PC-9 (cell line): ENCODE measurements at regions not wholly inside any gene's neighbourhood (a gene's known extent, or its start where the extent isn't known, plus 50 kb on each side); places are given as distances from the start of the nearest gene placed in this dataset.

Experiments
- BruUV-seq: library from RNA; stranded (reverse); fragments of 400-500 nt; replicated peaks from 2 replicates; lab custom pipeline; 2021; lab: Mats Ljungman, UMichigan
- CTCF ChIA-PET: fragments of 300-600 bp; sonication (Branson Sonifier 250); formaldehyde crosslinking; loops from one replicate; lab custom pipeline; 2022; ENCODE audit warnings: antibody characterized with exemption; lab: Charles Lee
- POLR2A ChIA-PET: fragments of 300-600 bp; sonication (Branson Sonifier 250); formaldehyde crosslinking; loops from one replicate; lab custom pipeline; 2022; ENCODE audit warnings: antibody characterized with exemption; ENCODE audit not compliant: unreplicated experiment; lab: Charles Lee
- DNase-seq, 2 experiments: peaks; one replicate each; pipeline versions ENCODE4 v3.0.0 to v3.0.0-alpha.2; 2015 to 2022; ENCODE audit warnings: mixed read lengths in 1 of 2
- H2AFZ ChIP-seq: fragments of 200-600 bp; sonication (generic); 2 replicates; pipeline ENCODE4 v1.8.1; 2017; ENCODE audit warnings: antibody characterized with exemption
- H3F3A ChIP-seq: fragments of 200-600 bp; sonication (generic); 2 replicates; pipeline ENCODE4 v1.8.1; 2017; ENCODE audit warnings: antibody characterized with exemption, mild to moderate bottlenecking, low read depth; ENCODE audit not compliant: insufficient read depth
- H3K27ac ChIP-seq: fragments of 200-600 bp; sonication (generic); 2 replicates; pipeline ENCODE4 v1.6.1; 2016; ENCODE audit warnings: mixed run types
- H3K27me3 ChIP-seq: fragments of 200-600 bp; sonication (generic); 2 replicates; pipeline ENCODE4 v1.6.1; 2016; ENCODE audit warnings: low read depth, mixed run types; ENCODE audit not compliant: insufficient read depth
- H3K36me3 ChIP-seq: fragments of 200-600 bp; sonication (generic); 2 replicates; pipeline ENCODE4 v1.6.1; 2016; ENCODE audit warnings: low read depth, mixed run types
- H3K4me1 ChIP-seq: fragments of 200-600 bp; sonication (generic); replicated peaks from 2 replicates; pipeline ENCODE4 v1.6.1; 2016; ENCODE audit warnings: mixed run types; ENCODE audit not compliant: insufficient read depth
- H3K4me2 ChIP-seq: fragments of 200-600 bp; sonication (generic); 2 replicates; pipeline ENCODE4 v1.6.1; 2017; ENCODE audit warnings: mixed run types
- H3K4me3 ChIP-seq: fragments of 200-600 bp; sonication (generic); 2 replicates; pipeline ENCODE4 v1.6.1; 2016; ENCODE audit warnings: mixed run types
- H3K79me2 ChIP-seq: fragments of 200-600 bp; sonication (generic); 2 replicates; pipeline ENCODE4 v1.6.1; 2017; ENCODE audit warnings: low read depth, mixed run types
- H3K9me2 ChIP-seq: fragments of 200-600 bp; sonication (generic); 2 replicates; pipeline ENCODE4 v1.8.1; 2017; ENCODE audit warnings: mild to moderate bottlenecking; ENCODE audit not compliant: insufficient read depth
- H3K9me3 ChIP-seq: fragments of 200-600 bp; sonication (generic); 2 replicates; pipeline ENCODE4 v1.8.1; 2016; ENCODE audit warnings: low read depth; ENCODE audit not compliant: insufficient read depth
- H4K20me1 ChIP-seq: fragments of 200-600 bp; sonication (generic); 2 replicates; pipeline ENCODE4 v1.8.1; 2017; ENCODE audit not compliant: insufficient read depth
- CTCF ChIP-seq: fragments of 200-600 bp; sonication (generic); conservative IDR thresholded peaks from 2 replicates; pipeline ENCODE4 v1.6.1; 2017; ENCODE audit warnings: mixed run types, antibody characterized with exemption, mild to moderate bottlenecking, moderate library complexity
- EZH2 ChIP-seq: fragments of 200-600 bp; sonication (generic); IDR thresholded peaks from 2 replicates; pipeline ENCODE4 v1.8.0; 2017; ENCODE audit warnings: antibody characterized with exemption, low read depth
- intact Hi-C: fragments of 100-400 bp; cut with micrococcal nuclease; formaldehyde crosslinking; loops from one replicate; pipeline ENCODE4 v1.10.0; 2022; ENCODE audit not compliant: unreplicated experiment

GRCh38 chr3:152618529-152618928 is 216.4 kb upstream of the P2RY1 start:
- Histone ChIP-seq H3F3A (no peaks in the 10 kb centered on the region), H4K20me1 (no peaks in the 10 kb centered on the region)

GRCh38 chr3:152619691-152620090 is 215.2 kb upstream of the P2RY1 start:
- intact Hi-C loops: no loop called here
- BruUV-seq: no TSS peak
- no peak for TF ChIP-seq EZH2
- TF ChIP-seq CTCF: no peak
- DNase-seq: no peak
- POLR2A ChIA-PET: no interaction called here
- Histone ChIP-seq H3K27ac (no peak overlapping the region), H3K4me1 (no peaks in the 10 kb centered on the region), H3K27me3 (no peaks in the 10 kb centered on the region), H3K36me3 (no peaks in the 10 kb centered on the region), H2AFZ (no peak overlapping the region), H3K4me2 (no peak overlapping the region), H3K4me3 (no peak overlapping the region), H3K9me2 (0 out of 2 replicates have a peak, but pooled peaks cover 4% of the 10 kb centered on the region), H3K9me3 (no peaks in the 10 kb centered on the region), H3F3A (no peaks in the 10 kb centered on the region), H3K79me2 (no peaks in the 10 kb centered on the region), H4K20me1 (no peaks in the 10 kb centered on the region)
- CTCF ChIA-PET: no interaction called here

More at GRCh38 chr3:152618529-152618928, 216.4 kb upstream of the P2RY1 start:
- Histone ChIP-seq H3K27ac (no peak overlapping the region), H3K9me2 (0 out of 2 replicates have a peak, but pooled peaks cover 4% of the 10 kb centered on the region), H3K27me3 (no peaks in the 10 kb centered on the region), H2AFZ (no peak overlapping the region), H3K9me3 (no peaks in the 10 kb centered on the region), H3K4me2 (no peak overlapping the region), H3K4me1 (no peaks in the 10 kb centered on the region), H3K79me2 (no peaks in the 10 kb centered on the region), H3K4me3 (no peak overlapping the region), H3K36me3 (no peaks in the 10 kb centered on the region)
- POLR2A ChIA-PET: no interaction called here
- no peak for DNase-seq
- CTCF ChIA-PET: no interaction called here
- TF ChIP-seq EZH2 (no peak), CTCF (no peak)
- intact Hi-C loops: no loop called here
- no TSS peak for BruUV-seq

- no peaks in the 10 kb centered on the region for H3F3A ChIP-seq
- no peaks in the 10 kb centered on the region for H3K27me3 ChIP-seq
- 0 out of 2 replicates have a peak, but pooled peaks cover 4% of the 10 kb centered on the region for H3K9me2 ChIP-seq
- TF ChIP-seq CTCF: no peak
- no peak for TF ChIP-seq EZH2
- no peak overlapping the region for H3K27ac ChIP-seq
- POLR2A ChIA-PET: no interaction called here
- no peaks in the 10 kb centered on the region for H3K9me3 ChIP-seq
- no peaks in the 10 kb centered on the region for H3K79me2 ChIP-seq
- no peak for DNase-seq
- H3K4me2 ChIP-seq: no peak overlapping the region
- H3K4me3 ChIP-seq: no peak overlapping the region
- intact Hi-C loops: no loop called here
- H3K36me3 ChIP-seq: no peaks in the 10 kb centered on the region
- H4K20me1 ChIP-seq: no peaks in the 10 kb centered on the region
- BruUV-seq: no TSS peak
- H3K4me1 ChIP-seq: no peaks in the 10 kb centered on the region
- CTCF ChIA-PET: no interaction called here
- peak overlapping the region; percentile 48; the same call in 1 of the 2 replicates for H2AFZ ChIP-seq
Observed at GRCh38 chr3:152620395-152620794, 214.5 kb upstream of the P2RY1 start.
